ENCODE measurements at regions not wholly inside any gene's neighbourhood (a gene's known extent, or its start where the extent isn't known, plus 50 kb on each side); places are given as distances from the start of the nearest gene placed in this dataset.

DNA sequence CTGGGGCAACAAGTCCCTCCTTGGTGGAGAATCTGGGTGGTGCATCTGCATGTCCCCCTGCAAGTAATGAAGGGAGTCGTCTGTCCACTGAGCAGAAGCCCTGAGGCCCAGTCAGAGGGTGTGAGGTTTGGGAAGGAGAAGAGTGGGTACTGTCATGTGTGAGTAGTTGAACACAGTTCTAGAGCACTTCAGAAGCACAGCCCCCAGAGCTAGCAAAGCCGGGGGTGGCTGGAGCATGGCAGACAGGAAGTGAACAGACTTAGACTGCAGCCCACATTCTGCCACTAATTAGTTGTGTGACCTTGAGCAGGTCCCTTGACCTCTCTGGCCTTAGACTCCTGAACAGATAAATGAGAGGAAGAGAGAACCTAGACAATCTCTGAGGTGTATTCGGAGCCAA, 207.6 kb downstream of the UACA start:
- peak; percentile 25 to 59 for DNase-seq

- no peak for DNase-seq
Measured at GRCh38 chr15:70547846-70548487, 215.4 kb downstream of the UACA start.

DNA sequence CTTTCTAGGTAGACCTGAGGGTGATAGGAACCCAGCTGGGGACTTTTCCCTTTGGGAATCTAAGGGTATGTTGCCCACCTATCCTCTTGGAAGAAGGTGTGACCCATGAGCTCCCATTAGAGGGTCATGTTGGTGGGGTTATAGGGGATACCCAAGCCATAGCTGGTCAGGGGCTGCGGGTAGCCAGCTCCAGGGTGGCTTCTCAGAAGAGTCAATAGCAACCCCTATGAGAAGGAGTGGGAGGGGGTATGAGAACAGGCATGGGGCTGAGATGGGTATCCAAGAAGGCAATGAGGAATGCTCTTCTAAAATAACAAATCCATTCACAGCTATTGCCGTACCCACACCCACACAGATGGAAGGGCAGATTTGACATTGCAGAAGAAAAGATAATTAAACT, 217.8 kb downstream of the UACA start:
- no peak for DNase-seq

- no peak for DNase-seq
Measured at GRCh38 chr15:70541511-70541910, 221.8 kb downstream of the UACA start.

GRCh38 chr15:70539912-70540530, 223.3 kb downstream of the UACA start:
- no peak for DNase-seq

DNA sequence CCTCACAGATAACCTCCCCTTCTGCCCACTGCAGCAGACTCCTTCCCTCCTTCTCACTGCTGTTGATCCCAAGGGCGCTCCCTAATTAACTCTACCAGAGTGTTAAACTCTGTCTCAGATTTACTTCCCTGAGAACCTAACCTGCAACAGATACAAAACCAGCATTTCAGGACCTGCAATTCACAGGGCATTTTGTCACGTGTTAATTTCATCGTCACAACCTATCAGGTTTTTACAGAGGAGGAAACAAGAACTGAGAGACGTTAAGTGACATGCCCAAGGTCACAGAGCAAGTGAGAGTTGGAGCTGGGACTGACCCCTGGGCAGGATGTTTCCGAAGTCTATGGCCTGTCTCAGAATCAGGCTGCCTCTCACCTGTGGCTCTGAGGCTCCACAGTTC, 223.9 kb downstream of the UACA start:
- no peak for DNase-seq

DNA sequence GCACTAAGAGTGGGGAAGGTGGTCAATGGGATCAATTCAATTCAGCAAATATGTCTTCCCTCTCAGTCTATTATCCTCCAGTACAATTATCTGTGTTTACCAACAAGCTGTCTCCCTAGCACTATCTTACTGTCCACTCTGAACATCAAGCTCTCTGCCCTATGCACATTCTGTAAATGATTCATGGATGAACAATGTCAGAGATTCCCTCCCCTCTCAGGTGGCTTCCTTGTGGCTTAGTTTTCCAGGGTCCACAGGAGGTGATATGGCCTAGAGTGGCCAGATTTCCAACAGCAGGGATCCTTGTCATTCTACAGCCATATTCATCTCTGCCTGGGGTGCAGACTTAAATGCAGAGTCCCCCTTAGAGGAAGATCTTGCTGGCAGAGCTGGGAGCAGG, 225.1 kb downstream of the UACA start:
- DNase-seq = no peak

- DNase-seq = no peak
Measured at GRCh38 chr15:70535955-70536338, 227.4 kb downstream of the UACA start.

DNA sequence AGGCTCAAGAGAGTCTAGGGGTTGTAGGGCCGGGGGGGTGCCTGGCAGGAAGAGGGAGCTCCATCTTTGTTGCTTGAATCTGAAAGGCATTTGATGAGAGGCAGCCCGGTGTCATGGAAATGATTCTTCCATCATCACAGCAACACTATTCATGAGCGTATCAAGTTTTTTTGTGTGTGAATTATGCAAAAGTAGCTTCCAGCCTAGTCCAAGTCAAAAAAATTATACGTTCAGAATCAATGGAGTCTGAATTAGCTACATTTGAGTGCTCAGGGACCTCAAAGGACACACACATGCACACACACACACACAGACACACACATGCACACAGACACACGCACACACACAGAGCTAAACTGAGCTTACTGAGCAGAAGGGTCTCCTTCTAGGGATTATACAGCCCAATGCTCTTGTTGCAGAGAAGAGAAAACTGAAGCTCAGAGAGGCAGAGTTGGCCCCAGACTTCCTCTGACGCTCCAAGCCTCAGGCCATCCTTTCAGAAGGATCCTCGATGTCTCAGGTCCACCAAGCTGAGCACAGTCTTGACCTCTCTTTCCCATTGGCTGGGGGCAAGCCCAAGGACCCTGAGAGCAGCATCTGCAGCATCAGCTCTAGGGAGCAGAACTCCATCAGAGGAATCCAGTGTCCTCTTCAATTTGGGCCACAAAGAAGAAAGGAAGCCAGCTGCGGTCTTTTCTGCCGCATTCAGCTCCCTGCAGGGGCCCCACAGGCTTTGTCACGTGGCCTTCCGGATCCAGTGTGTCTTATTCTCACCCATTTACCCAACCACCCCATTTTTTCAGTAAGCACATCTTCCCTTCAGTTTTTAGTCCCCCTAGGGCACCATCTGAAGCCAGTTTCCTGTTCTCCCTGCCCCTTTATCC, 228.0 kb downstream of the UACA start:
- no peak for DNase-seq

DNA sequence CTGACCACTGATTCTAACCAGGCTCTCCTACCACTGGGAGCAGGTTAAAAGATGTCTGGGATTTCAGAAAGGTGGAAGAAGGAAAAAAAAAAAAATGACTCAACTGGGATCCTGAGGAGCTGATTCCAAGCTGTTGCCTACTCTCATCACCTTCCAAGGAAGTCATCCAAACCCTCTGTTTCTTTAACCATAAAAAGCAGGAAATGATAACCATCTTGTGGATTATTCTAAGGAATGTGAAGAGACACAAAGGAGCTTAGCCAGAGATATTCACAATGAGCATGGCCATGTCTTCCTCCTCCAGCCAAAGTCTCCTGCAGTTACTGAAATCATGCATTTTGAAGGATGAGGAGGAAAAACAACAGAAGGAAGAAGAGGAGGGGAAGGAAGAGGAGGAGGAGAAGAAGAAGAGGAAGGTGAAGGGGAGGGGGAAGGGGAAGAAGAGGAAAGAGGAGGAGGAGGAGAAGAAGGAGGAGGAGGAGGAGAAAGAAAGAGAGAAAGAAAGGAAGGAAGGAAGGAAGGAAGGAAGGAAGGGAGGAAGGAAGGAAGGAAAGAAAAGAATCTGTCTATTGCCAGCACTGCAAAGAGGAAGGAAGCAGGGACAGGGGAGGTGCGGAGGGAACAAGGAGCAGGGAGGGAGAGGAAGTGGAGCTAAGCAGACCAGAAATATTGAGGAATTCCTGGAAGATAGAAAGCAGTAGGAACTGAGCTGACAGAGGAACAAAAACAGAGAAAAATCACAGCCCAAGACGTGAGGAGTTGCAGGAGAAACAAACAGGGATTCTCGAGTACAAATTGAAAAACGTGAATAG, 229.2 kb downstream of the UACA start:
- DNase-seq = no peak

GRCh38 chr15:70532531-70533186, 230.7 kb downstream of the UACA start:
- no peak for DNase-seq

- DNase-seq = no peak
Measured at GRCh38 chr15:70531576-70531975, 231.8 kb downstream of the UACA start.

- no peak for DNase-seq
Measured at GRCh38 chr15:70530906-70531305, 232.5 kb downstream of the UACA start.

GRCh38 chr15:70530503-70530902, 232.9 kb downstream of the UACA start:
- no peak for DNase-seq

- no peak for DNase-seq
Measured at GRCh38 chr15:70530017-70530499, 233.3 kb downstream of the UACA start.

GRCh38 chr15:70528816-70529215, 234.5 kb downstream of the UACA start:
- no peak for DNase-seq

DNA sequence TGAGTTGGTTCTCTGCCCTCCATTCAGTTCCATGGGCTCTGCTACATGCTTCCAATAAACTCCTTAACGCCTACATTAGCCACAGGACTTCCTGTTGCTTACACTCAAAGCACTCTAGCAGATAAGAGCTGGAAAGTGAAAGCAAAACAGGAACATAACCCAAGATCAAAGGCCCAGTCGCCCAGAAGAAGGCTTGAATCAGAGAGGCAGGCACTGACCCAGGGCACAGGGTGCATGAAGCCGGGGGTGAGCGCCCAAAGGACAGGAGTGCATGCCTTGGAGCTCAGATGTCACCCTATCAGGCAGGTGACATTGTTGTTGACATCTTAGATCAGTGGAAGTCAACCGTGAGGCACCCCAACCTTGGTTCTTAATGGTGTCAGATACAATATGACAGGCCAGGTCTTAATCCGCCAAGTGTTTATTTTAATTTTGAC, 235.1 kb downstream of the UACA start:
- DNase-seq = peak; percentile 72 to 79

DNA sequence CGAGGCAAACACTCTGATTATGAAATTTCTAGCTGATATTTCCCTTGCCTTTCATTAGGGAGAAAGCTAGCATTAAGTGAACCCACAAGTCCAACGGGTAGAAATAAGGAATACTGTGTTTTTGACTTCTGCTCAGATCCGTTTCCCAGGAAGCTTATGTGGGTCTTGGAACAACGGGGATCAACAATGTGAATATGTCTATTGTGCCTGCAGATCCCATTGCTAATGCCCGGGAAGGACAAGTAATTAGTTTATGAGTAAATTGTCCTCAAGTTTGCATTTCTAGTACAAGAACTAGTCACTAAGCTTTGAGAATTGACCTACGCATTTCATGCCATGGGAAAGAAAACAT, 236.4 kb downstream of the UACA start:
- DNase-seq = no peak

- DNase-seq = peak; percentile 26 to 46
Measured at GRCh38 chr15:70526221-70526973, 237.0 kb downstream of the UACA start.

DNA sequence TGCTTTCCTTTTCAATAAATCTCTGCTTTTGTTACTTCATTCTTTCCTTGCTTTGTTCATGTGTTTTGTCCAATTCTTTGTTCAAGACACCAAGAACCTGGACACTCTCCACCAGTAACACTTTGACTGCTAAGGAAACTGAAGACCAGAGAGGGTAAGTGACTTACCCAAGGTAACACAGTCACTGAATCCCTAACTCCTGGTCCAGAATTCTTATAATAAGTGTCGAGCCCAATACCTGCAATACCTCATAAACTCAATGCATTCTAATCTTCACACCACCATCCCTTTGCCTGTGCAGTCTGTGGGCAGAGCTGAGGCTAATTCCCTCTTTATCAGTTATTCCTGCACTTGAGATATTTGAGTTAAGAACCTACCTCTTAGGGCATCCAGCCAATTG, 237.8 kb downstream of the UACA start:
- DNase-seq = no peak

DNA sequence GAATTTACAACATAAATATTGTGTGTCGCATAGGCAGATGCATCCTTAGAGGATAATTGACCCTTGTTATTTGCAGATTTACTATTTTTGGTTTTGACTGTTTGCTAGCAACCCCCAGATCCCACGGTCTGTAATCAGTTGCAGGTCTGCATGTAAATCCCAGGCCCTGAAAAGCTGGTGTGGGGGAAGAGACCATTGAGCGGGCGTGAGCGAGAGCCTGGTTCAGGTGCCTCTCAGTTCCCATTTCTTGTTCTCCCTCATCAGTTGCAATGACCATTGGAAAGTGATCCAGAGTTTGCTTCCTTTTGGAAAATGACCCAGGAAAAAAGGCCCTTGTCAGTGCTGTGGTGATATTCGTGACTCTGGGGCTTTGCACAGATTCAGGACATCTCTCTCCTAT, 238.9 kb downstream of the UACA start:
- DNase-seq = no peak

DNA sequence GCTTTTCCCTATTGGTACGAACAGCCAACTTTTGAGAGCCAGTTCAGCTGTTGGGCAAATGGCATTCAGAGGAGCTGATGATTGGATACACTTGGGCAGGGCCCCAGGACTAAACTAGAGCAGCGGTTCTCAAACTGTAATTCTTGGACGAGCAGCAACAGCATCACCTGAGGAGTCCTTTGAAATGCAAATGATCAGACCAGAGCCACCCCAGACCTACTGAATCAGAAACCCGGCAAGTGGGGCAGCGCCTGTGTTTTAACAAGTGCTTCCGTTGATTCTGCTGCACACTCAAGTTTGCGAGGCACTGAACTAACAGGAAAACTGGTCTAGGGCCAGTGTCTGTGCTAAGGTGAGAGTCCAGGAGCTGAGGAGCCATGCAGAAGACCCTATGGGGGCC, 239.7 kb downstream of the UACA start:
- DNase-seq = no peak

All from inflammatory macrophage (primary cell).